ENCODE measurements at regions not wholly inside any gene's neighbourhood (a gene's known extent, or its start where the extent isn't known, plus 50 kb on each side); places are given as distances from the start of the nearest gene placed in this dataset.

DNA sequence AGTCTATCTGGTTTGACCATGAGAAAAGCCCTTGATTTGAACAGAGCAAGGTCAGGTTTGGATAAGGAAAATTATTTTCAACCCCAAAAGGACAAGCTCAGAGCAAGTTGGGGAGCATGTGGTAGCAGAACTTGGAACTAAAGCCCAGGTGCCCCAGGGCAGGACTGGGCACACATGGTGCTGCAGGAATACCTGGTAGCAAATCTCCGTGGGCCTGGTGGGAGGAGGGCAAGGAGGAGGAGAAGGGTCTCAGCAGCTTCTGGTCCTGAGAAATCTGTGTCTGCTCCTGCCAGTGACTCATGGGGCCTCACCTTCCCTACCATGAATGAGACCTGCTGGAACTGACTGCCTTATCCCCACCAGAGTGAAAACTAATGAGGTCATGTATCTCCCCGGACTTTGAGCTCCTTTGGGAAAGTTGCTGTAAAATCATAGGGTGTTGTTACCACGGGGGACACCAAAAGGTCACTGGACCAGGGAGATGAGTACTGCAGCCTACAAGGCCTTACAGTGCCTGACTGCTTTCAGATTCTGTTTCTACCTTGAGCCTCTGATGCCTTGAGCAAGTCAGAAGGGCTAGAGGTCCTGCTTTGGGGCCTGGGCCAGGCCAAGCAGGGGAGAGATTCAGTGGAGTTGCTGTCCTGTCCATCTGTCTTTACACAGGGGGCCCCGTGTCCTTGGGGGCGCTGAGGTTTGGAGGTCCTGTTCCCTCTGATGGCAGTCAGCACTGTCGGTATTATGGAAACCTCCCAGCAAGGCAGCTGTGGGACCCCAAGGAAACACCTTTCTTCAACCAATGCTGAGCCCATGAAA lies 304.0 kb downstream of the MYCN start:
- TF ChIP-seq, protein P1, sequence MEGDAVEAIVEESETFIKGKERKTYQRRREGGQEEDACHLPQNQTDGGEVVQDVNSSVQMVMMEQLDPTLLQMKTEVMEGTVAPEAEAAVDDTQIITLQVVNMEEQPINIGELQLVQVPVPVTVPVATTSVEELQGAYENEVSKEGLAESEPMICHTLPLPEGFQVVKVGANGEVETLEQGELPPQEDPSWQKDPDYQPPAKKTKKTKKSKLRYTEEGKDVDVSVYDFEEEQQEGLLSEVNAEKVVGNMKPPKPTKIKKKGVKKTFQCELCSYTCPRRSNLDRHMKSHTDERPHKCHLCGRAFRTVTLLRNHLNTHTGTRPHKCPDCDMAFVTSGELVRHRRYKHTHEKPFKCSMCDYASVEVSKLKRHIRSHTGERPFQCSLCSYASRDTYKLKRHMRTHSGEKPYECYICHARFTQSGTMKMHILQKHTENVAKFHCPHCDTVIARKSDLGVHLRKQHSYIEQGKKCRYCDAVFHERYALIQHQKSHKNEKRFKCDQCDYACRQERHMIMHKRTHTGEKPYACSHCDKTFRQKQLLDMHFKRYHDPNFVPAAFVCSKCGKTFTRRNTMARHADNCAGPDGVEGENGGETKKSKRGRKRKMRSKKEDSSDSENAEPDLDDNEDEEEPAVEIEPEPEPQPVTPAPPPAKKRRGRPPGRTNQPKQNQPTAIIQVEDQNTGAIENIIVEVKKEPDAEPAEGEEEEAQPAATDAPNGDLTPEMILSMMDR (IDR thresholded peaks at IDR 0.05), result no peak
- no peak for TF ChIP-seq POLR2A (IDR thresholded peaks at IDR 0.05)
